GM11168 (cell line): ENCODE measurements at regions not wholly inside any gene's neighbourhood (a gene's known extent, or its start where the extent isn't known, plus 50 kb on each side); places are given as distances from the start of the nearest gene placed in this dataset.
"Not testable (repeated sequence)": the region's sequence is repeated elsewhere in the genome, so short reads cannot be mapped to it uniquely, and the experiment has no call there.

Source experiments
- in situ Hi-C: fragments of 300-500 bp; cut with MboI; formaldehyde crosslinking; loops from one replicate; pipeline ENCODE4 v1.12.0; 2022; ENCODE audit warnings: low sequenced_read_pairs; ENCODE audit not compliant: unreplicated experiment

GRCh38 chr12:105522166-105522825 is 191.8 kb downstream of the C12orf75 start:
- in situ Hi-C loops = no loop called here

- in situ Hi-C loops = no loop called here
Measured at GRCh38 chr12:105523164-105524057, 192.9 kb downstream of the C12orf75 start.

- in situ Hi-C loops = no loop called here
Measured at GRCh38 chr12:105524961-105525360, 194.5 kb downstream of the C12orf75 start.

DNA sequence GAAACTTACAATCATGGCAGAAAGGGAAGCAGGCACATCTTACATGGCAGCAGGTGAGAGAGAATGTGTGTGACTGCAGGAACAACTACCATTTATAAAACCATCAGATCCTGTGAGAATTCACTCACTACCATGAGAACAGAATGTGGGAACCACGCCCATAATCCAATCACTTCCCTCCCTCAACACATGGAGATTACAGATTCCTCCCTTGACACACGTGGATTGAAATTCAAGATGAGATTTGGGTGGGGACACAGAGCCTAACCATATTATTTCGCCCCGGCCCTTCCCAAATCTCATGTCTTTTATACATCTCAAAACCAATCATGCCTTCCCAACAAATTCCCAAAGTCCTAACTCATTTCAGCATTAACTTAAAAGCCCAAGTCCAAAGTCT is 203.6 kb downstream of the C12orf75 start:
- in situ Hi-C loops = no loop called here

- in situ Hi-C loops = not testable (repeated sequence)
Measured at GRCh38 chr12:105535033-105535432, 204.5 kb downstream of the C12orf75 start.

DNA sequence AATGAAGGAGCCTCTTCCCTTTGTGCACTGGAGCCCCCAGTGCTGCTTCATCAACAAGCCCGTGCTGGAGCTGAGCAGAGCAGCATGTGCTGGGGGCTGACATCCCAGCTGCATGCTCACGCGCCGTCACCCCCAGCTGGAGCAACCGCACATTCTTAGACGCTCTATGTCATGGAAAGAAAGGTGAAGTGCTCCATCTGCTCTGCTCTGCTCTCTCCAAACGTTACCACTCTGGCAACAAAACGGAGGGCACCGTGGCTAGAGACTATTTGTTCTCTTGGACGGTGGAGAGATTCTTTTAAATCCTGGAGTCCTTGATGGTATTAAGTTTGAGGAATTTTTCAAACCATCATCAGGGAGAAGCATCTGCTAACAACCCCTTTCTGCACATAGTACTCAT is 208.4 kb downstream of the C12orf75 start:
- in situ Hi-C loops = no loop called here

DNA sequence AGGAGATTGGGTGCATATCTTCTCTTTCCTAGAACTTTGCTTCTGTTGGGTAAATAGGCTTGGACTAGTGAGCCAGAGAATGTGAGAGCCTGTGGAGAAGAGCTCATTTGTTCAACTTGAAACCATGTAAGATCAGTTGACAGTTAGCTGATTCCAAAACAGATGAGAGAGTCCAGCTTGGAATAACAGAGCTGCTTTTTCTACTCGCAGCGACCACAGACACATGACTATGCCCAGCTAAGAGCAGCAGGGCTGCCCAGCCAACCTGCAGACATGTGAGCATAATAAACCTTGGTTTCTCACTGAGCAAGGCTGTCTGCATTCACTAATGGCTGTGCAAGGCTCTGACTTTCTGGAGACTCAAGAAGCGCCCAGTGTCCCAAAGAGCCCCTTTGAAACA is 209.2 kb downstream of the C12orf75 start:
- in situ Hi-C loops = no loop called here

DNA sequence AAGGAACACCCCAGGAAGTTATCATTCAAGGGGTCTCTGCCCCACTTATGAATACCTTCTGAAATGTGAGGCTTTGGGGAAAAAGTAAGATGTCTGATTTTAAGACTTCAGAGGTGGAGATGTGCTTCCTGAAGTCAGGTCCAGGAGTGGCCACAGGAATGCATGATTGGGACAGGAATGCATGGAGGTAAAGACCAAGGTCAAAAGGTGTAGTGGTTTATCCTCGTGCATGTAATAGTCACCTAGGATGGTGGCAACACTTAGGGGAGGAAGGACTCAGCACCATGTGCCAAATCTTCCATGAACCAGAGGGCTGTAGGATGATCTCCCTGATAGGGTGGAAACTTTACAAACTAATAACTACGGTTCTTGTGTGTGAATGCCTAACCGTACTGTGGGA is 217.3 kb downstream of the C12orf75 start:
- in situ Hi-C loops = no loop called here

DNA sequence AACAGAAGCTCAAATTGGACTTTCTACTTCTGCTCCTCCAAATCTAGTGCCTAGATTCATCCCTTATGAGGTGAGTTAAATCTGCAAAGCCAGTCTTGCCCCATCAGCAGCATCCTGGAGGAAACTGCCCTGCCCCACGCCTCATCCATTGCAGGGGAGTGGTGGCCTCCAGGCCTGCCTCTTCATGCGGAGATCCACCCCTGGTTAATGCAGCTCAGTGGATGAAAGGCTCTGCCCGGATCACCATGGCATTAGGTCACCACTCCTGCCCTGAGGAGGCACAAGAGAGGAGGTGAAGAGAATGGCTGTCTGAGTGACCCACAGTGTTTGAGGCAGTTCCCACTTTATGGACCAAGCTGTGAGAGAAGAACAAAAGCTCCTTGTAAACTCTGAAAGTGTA is 218.1 kb downstream of the C12orf75 start:
- in situ Hi-C loops = no loop called here

- in situ Hi-C loops = no loop called here
Measured at GRCh38 chr12:105552056-105552455, 221.6 kb downstream of the C12orf75 start.

DNA sequence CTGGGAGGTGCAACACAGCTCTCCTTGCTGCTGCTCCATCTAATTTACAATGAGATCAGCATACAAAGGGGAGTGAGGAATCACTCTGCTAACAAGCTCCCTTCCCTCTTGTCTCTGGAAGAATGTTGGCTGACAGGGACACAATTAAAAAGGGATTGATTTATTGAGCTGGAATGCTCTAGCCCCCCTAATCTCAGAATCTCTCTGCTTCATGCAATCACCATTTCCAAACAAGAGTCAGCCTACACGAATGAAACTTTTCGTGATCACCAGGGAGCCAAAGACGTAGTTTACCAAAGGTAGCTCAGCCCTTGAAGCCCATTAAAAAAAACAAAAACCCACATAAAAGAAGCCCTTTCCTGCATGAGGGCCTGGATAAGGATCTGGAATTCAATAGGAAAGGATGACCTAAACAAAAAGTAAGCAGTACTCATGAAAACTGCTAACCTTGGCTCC is 223.8 kb downstream of the C12orf75 start:
- in situ Hi-C loops = no loop called here

- in situ Hi-C loops = no loop called here
Measured at GRCh38 chr12:105554856-105555255, 224.4 kb downstream of the C12orf75 start.

DNA sequence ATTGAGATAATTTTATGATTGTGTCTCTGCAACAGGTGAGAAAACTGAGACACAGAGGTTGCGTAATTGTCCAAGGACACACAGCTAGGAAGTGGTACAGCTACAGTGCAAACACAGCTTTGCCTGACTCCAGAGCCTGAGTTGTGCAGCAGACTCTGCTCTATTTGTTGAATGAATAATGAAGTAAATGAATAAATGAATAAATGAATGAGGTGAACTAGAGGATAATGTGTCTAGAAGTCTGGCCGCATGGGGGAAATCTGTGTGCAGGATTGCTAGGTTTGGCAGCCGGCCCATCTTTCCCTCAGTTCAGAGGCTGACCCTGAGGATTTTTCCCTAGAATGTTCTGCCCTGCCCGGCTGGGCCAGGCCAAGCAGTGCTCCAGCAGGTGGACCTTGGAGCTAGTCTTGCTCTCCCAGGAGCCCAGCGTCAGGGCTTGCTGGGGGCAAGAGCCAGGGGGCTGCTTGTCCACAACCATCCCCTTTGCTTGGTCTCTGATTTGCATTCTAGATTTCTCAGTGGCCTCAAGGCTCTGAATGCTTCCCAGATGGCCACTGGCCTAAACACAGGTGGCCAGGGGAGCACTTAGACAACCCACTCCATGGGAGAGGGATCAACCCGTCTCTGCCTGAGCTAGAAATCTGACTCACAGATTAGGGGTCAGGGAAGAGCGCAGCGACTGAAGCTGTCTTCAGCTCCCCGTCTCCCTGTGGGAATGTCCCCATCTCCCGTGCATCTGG is 225.2 kb downstream of the C12orf75 start:
- in situ Hi-C loops = no loop called here

GRCh38 chr12:105559310-105559709 is 228.8 kb downstream of the C12orf75 start:
- in situ Hi-C loops = no loop called here

DNA sequence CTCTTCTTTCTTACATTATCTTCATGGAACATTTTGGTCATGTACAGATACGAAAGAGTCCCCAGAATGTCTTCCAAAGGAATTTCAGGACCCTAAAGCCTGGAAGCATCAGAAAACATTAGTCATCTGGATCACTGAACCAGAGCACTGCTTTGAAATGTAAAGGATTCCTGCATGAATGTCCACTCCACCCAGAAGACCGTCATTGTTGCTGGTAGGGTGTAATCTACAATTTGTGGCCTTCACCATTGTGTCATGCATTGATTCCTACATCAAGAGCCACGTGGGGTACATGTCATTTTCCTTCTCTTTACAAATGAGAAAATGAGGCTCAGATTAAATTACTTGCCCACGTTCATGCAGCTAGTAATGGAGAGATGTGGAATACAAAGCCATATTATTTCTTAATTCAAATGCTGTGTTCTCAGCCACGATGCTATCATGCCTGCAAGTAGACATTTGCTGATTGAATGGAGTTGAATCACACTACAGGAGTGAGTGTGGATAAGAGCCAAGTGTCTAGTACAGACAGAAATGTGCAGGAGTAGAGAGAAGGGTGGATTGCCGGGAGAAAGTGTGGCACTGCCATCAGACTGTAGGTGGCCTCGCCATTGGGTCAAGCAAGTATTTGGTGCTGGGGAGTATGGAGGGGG is 231.2 kb downstream of the C12orf75 start:
- in situ Hi-C loops = no loop called here

GRCh38 chr12:105562199-105562971 is 231.9 kb downstream of the C12orf75 start:
- in situ Hi-C loops = no loop called here

- in situ Hi-C loops = no loop called here
Measured at GRCh38 chr12:105567061-105567460, 236.6 kb downstream of the C12orf75 start.

DNA sequence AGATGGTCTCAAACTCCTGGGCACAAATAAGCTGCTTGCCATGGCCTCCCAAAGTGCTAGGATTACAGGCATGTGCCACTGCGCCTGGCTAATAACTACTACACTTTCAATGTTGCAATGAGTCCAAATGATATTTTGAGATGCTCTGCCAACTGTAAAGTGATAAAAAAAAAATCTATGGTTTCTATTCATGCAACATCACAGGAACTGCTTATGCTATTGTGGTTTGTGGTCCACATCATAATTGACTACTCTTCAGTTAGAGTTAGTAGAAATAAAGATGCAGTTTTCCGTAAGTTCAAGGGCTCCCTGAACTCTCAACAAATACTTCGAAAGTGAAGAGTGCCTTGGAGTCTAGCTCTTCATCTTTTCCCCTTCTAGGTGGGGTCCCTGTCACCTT is 239.4 kb downstream of the C12orf75 start:
- in situ Hi-C loops = no loop called here

DNA sequence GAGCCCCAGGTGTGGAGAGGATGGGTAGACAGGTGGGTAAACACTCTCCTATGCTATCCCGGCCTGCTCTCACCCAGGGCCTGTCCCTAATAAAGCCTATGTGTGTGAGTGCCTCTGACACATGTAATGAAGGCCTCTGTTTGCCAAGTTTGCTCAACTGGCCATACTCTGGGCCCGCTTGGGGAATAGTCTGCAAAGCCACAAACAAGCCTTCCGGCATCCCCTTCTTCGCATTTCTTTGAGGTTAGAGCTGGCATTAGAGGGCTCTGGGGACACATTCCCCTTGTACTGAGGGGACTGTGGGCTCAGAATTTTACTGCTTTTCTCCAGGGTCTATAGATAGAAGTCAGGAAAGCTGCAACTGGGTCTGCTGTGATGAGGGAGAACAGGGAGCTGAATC is 240.5 kb downstream of the C12orf75 start:
- in situ Hi-C loops = no loop called here

DNA sequence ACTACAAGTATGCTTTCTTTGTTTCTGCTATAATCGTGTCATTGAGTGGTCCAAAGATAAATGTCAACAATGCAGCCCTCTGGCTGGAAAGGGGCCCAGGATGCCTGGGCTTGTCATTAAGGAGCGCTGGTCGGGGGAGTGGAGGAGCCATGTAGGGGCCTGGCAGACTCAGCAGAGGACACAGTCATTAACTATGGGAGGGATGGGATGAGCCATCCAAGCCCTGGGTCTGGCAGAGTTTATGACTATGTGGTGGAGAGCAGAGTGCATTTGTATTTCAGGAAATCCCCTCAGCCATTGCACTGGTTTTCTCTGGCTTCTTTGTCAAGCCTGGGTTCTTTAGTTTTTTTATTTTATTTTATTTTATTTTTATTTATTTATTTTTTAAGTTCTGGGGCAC is 243.1 kb downstream of the C12orf75 start:
- in situ Hi-C loops = no loop called here
